Ureter (tissue), 1 donor: ENCODE measurements at regions not wholly inside any gene's neighbourhood (a gene's known extent, or its start where the extent isn't known, plus 50 kb on each side); places are given as distances from the start of the nearest gene placed in this dataset.

Experiments
- DNase-seq: peaks from one replicate; pipeline ENCODE4 v3.0.0-alpha.2; 2020; ENCODE audit warnings: low spot score
- donor health status: DM: yes; HTN: yes; CAD: no.

- no peak for DNase-seq
Measured at GRCh38 chr2:204321910-204322751, 223.1 kb upstream of the PARD3B start.

- peak; percentile 74 for DNase-seq
Measured at GRCh38 chr2:204325468-204325867, 219.8 kb upstream of the PARD3B start.

- DNase-seq, result no peak
Measured at GRCh38 chr2:204328373-204328772, 216.9 kb upstream of the PARD3B start.

- DNase-seq, result no peak
Measured at GRCh38 chr2:204329016-204329415, 216.3 kb upstream of the PARD3B start.

- no peak for DNase-seq
Measured at GRCh38 chr2:204329532-204329931, 215.7 kb upstream of the PARD3B start.

- DNase-seq, result no peak
Measured at GRCh38 chr2:204331180-204331579, 214.1 kb upstream of the PARD3B start.

GRCh38 chr2:204331988-204332387 lies 213.3 kb upstream of the PARD3B start:
- no peak for DNase-seq

GRCh38 chr2:204332706-204333105 lies 212.6 kb upstream of the PARD3B start:
- no peak for DNase-seq

GRCh38 chr2:204333861-204334260 lies 211.4 kb upstream of the PARD3B start:
- no peak for DNase-seq

- DNase-seq, result no peak
Measured at GRCh38 chr2:204335451-204336058, 209.7 kb upstream of the PARD3B start.

GRCh38 chr2:204336153-204336744 lies 209.0 kb upstream of the PARD3B start:
- DNase-seq, result no peak

- DNase-seq, result no peak
Measured at GRCh38 chr2:204337638-204338037, 207.6 kb upstream of the PARD3B start.

GRCh38 chr2:204339212-204339715 lies 206.0 kb upstream of the PARD3B start:
- DNase-seq, result no peak

GRCh38 chr2:204340511-204340910 lies 204.8 kb upstream of the PARD3B start:
- DNase-seq, result no peak

GRCh38 chr2:204341887-204342276 lies 203.4 kb upstream of the PARD3B start:
- DNase-seq, result no peak

- no peak for DNase-seq
Measured at GRCh38 chr2:204343685-204344084, 201.6 kb upstream of the PARD3B start.

GRCh38 chr2:204344119-204344518 lies 201.2 kb upstream of the PARD3B start:
- no peak for DNase-seq

- no peak for DNase-seq
Measured at GRCh38 chr2:204346906-204347305, 198.4 kb upstream of the PARD3B start.

GRCh38 chr2:204353823-204354222 lies 191.5 kb upstream of the PARD3B start:
- DNase-seq, result no peak

GRCh38 chr2:204354442-204354856 lies 190.8 kb upstream of the PARD3B start:
- DNase-seq, result no peak

- DNase-seq, result no peak
Measured at GRCh38 chr2:204355688-204356087, 189.6 kb upstream of the PARD3B start.

GRCh38 chr2:204356151-204356641 lies 189.1 kb upstream of the PARD3B start:
- no peak for DNase-seq

- no peak for DNase-seq
Measured at GRCh38 chr2:204357286-204357685, 188.0 kb upstream of the PARD3B start.
